Gastroesophageal sphincter (tissue), 3 donors: ENCODE measurements at regions not wholly inside any gene's neighbourhood (a gene's known extent, or its start where the extent isn't known, plus 50 kb on each side); places are given as distances from the start of the nearest gene placed in this dataset.

Experiments
- CTCF ChIP-seq, 4 experiments: fragments of 200-600 bp in 2 of 4; fragments of 450-650 bp in 2 of 4; sonication (generic) in 1 of 4; IDR thresholded peaks; one replicate each; pipeline ENCODE4 v1.5.1; 2017 to 2019; ENCODE audit warnings: antibody characterized with exemption in 4 of 4, mild to moderate bottlenecking in 2 of 4, moderate library complexity in 2 of 4
- POLR2A ChIP-seq, 2 donors: fragments of 450-650 bp; IDR thresholded peaks; one replicate each; pipeline ENCODE4 v1.6.1; 2017; ENCODE audit warnings: antibody characterized with exemption in 2 of 2, mild to moderate bottlenecking in 2 of 2, moderate library complexity in 1 of 2

- TF ChIP-seq POLR2A (IDR thresholded peaks at IDR 0.05) (no peak), CTCF (IDR thresholded peaks at IDR 0.05) (no peak)
These were observed 66.6 kb upstream of the CCN6 start for GRCh38 chr6:111987295-111987694.
